DND-41 (cell line): ENCODE measurements at regions not wholly inside any gene's neighbourhood (a gene's known extent, or its start where the extent isn't known, plus 50 kb on each side); places are given as distances from the start of the nearest gene placed in this dataset.
A peak's percentile ranks its signal among the peaks of the same experiment; 100 is the strongest.
"Not testable (repeated sequence)": the region's sequence is repeated elsewhere in the genome, so short reads cannot be mapped to it uniquely, and the experiment has no call there.

ENCODE experiments used
- ATAC-seq: fragments of 200-7000 bp; cut with Tn5 transposase; 3 replicates; pipeline ENCODE4 v1.9.1; 2021; ENCODE audit warnings: low read depth; ENCODE audit not compliant: insufficient read depth
- DNase-seq: peaks from one replicate; pipeline ENCODE4 v3.0.0-alpha.2; 2020
- H2AFZ ChIP-seq: 2 replicates; pipeline ENCODE4 v1.6.0; 2012; ENCODE audit warnings: low read depth, low read length
- H3K27ac ChIP-seq: 2 replicates; pipeline ENCODE4 v1.5.1; 2012; ENCODE audit warnings: low read length, inconsistent platforms
- H3K27me3 ChIP-seq: fragments of 200-600 bp; sonication (generic); 2 replicates; pipeline ENCODE4 v1.6.0; 2012; ENCODE audit warnings: low read length, mild to moderate bottlenecking, inconsistent platforms; ENCODE audit not compliant: insufficient read depth, poor library complexity
- H3K36me3 ChIP-seq: 2 replicates; pipeline ENCODE4 v1.5.1; 2012; ENCODE audit warnings: low read length, inconsistent platforms; ENCODE audit not compliant: insufficient read depth
- H3K4me1 ChIP-seq: 2 replicates; pipeline ENCODE4 v1.5.1; 2012; ENCODE audit warnings: mild to moderate bottlenecking, low read length; ENCODE audit not compliant: insufficient read depth
- H3K4me2 ChIP-seq: 2 replicates; pipeline ENCODE4 v1.6.0; 2012; ENCODE audit warnings: mild to moderate bottlenecking, moderate library complexity, low read length, inconsistent platforms; ENCODE audit not compliant: insufficient read depth
- H3K4me3 ChIP-seq, 2 experiments: fragments of 200-600 bp in 1 of 2; shearing (Covaris generic) in 1 of 2; 2 replicates each; pipeline ENCODE4 v1.5.1; 2012 to 2016; ENCODE audit warnings: inconsistent platforms in 2 of 2, low read length in 2 of 2, mild to moderate bottlenecking in 2 of 2, low read depth in 1 of 2, moderate library complexity in 1 of 2
- H3K79me2 ChIP-seq: 2 replicates; pipeline ENCODE4 v1.6.0; 2012; ENCODE audit warnings: low read length, inconsistent platforms; ENCODE audit not compliant: insufficient read depth
- H3K9ac ChIP-seq: 2 replicates; pipeline ENCODE4 v1.6.0; 2012; ENCODE audit warnings: low read depth, mild to moderate bottlenecking, inconsistent platforms, low read length, moderate library complexity
- H3K9me3 ChIP-seq: 2 replicates; pipeline ENCODE4 v1.5.1; 2012; ENCODE audit warnings: low read length, moderate library complexity, mild to moderate bottlenecking, inconsistent platforms; ENCODE audit not compliant: insufficient read depth, severe bottlenecking
- H4K20me1 ChIP-seq: 2 replicates; pipeline ENCODE4 v1.6.0; 2012; ENCODE audit warnings: low read length; ENCODE audit not compliant: insufficient read depth
- CTCF ChIP-seq: IDR thresholded peaks from 2 replicates; pipeline ENCODE4 v1.5.1; 2012; ENCODE audit warnings: borderline replicate concordance, low read length, moderate library complexity, mild to moderate bottlenecking; ENCODE audit not compliant: poor library complexity, severe bottlenecking; ENCODE audit errors: extremely low read depth
- EZH2 ChIP-seq: IDR thresholded peaks from 3 replicates; pipeline ENCODE4 v1.6.1; 2012; ENCODE audit warnings: borderline replicate concordance, low read depth, mild to moderate bottlenecking, moderate library complexity, low read length, inconsistent platforms; ENCODE audit not compliant: severe bottlenecking

GRCh38 chr1:213790565-213790964 is 197.2 kb upstream of the PROX1 start:
- no peaks in the 10 kb centered on the region for H3K36me3 ChIP-seq
- H3K4me2 ChIP-seq = no peak overlapping the region
- H3K4me1 ChIP-seq = no peaks in the 10 kb centered on the region
- H3K27ac ChIP-seq = no peak overlapping the region
- ATAC-seq (no peak), DNase-seq (no peak)
- H4K20me1 ChIP-seq = no peaks in the 10 kb centered on the region
- H3K27me3 ChIP-seq = no peaks in the 10 kb centered on the region
- no peak overlapping the region for H3K4me3 ChIP-seq
- TF ChIP-seq CTCF (no peak), EZH2 (no peak)
- no peak overlapping the region for H3K9ac ChIP-seq
- no peaks in the 10 kb centered on the region for H3K9me3 ChIP-seq
- H2AFZ ChIP-seq = no peak overlapping the region
- H3K79me2 ChIP-seq = no peaks in the 10 kb centered on the region

- no peak for DNase-seq
- Histone ChIP-seq H3K9me3 (no peaks in the 10 kb centered on the region), H3K9ac (no peak overlapping the region), H3K27me3 (no peaks in the 10 kb centered on the region), H3K36me3 (no peaks in the 10 kb centered on the region), H2AFZ (no peak overlapping the region), H3K79me2 (no peaks in the 10 kb centered on the region), H4K20me1 (no peaks in the 10 kb centered on the region), H3K4me1 (peaks cover 15% of the 10 kb centered on the region), H3K4me3 (no peak overlapping the region), H3K4me2 (no peak overlapping the region), H3K27ac (no peak overlapping the region)
- no peak for ATAC-seq
- no peak for TF ChIP-seq EZH2
- no peak for TF ChIP-seq CTCF
Measured at GRCh38 chr1:213793482-213794067, 194.2 kb upstream of the PROX1 start.

- H4K20me1 ChIP-seq = no peaks in the 10 kb centered on the region
- H3K36me3 ChIP-seq = no peaks in the 10 kb centered on the region
- H3K9me3 ChIP-seq = no peaks in the 10 kb centered on the region
- H3K4me1 ChIP-seq = peaks cover 15% of the 10 kb centered on the region
- peak overlapping the region; percentile 46; the same call in 1 of the 2 replicates for H2AFZ ChIP-seq
- ATAC-seq (peak; percentile 69), DNase-seq (peak; percentile 7)
- H3K27ac ChIP-seq = no peak overlapping the region
- H3K9ac ChIP-seq = no peak overlapping the region
- H3K27me3 ChIP-seq = no peaks in the 10 kb centered on the region
- TF ChIP-seq CTCF = no peak
- no peak for TF ChIP-seq EZH2
- peak overlapping the region; percentile 30; the same call in 1 of the 2 replicates for H3K4me2 ChIP-seq
- no peak overlapping the region for H3K4me3 ChIP-seq
- H3K79me2 ChIP-seq = no peaks in the 10 kb centered on the region
Measured at GRCh38 chr1:213796525-213796924, 191.2 kb upstream of the PROX1 start.

- H3K27me3 ChIP-seq, H3K4me3 ChIP-seq, H3K36me3 ChIP-seq, H3K4me2 ChIP-seq, ATAC-seq, H3K79me2 ChIP-seq, H3K9me3 ChIP-seq, H4K20me1 ChIP-seq, H2AFZ ChIP-seq, H3K9ac ChIP-seq, H3K4me1 ChIP-seq, H3K27ac ChIP-seq: not testable (repeated sequence)
- peak; percentile 38 for DNase-seq
Measured at GRCh38 chr1:213808288-213808687, 179.5 kb upstream of the PROX1 start.
